Activated gamma-delta T cell (primary cell): ENCODE measurements at regions not wholly inside any gene's neighbourhood (a gene's known extent, or its start where the extent isn't known, plus 50 kb on each side); places are given as distances from the start of the nearest gene placed in this dataset.

Experiments used
- DNase-seq: peaks from one replicate; lab custom pipeline; 2025; lab: John Stamatoyannopoulos, UW

- no peak for DNase-seq
Measured at GRCh38 chr2:167900435-167901114, 346.8 kb downstream of the STK39 start.

- no peak for DNase-seq
Measured at GRCh38 chr2:167898340-167898739, 349.1 kb downstream of the STK39 start.

- no peak for DNase-seq
Measured at GRCh38 chr2:167891841-167892240, 355.6 kb downstream of the STK39 start.

- no peak for DNase-seq
Measured at GRCh38 chr2:167890739-167891138, 356.7 kb downstream of the STK39 start.

- no peak for DNase-seq
Measured at GRCh38 chr2:167880415-167880814, 367.0 kb downstream of the STK39 start.

GRCh38 chr2:167875529-167875928, 371.9 kb downstream of the STK39 start:
- DNase-seq = no peak

GRCh38 chr2:167874812-167875211, 372.6 kb downstream of the STK39 start:
- DNase-seq = no peak

GRCh38 chr2:167871286-167871685, 376.1 kb downstream of the STK39 start:
- no peak for DNase-seq

GRCh38 chr2:167869200-167869599, 378.2 kb downstream of the STK39 start:
- DNase-seq = no peak

- no peak for DNase-seq
Measured at GRCh38 chr2:167863377-167863776, 384.0 kb downstream of the STK39 start.

GRCh38 chr2:167862782-167863181, 384.6 kb downstream of the STK39 start:
- DNase-seq = no peak

GRCh38 chr2:167862296-167862695, 385.1 kb downstream of the STK39 start:
- DNase-seq = no peak

- no peak for DNase-seq
Measured at GRCh38 chr2:167861574-167862193, 385.7 kb downstream of the STK39 start.

GRCh38 chr2:167860082-167860481, 387.3 kb downstream of the STK39 start:
- DNase-seq = no peak

- no peak for DNase-seq
Measured at GRCh38 chr2:167859676-167860075, 387.7 kb downstream of the STK39 start.

GRCh38 chr2:167858086-167858485, 389.3 kb downstream of the STK39 start:
- DNase-seq = no peak

- no peak for DNase-seq
Measured at GRCh38 chr2:167857416-167857815, 390.0 kb downstream of the STK39 start.

- no peak for DNase-seq
Measured at GRCh38 chr2:167856190-167856589, 391.2 kb downstream of the STK39 start.

GRCh38 chr2:167855211-167855610, 392.2 kb downstream of the STK39 start:
- no peak for DNase-seq

- no peak for DNase-seq
Measured at GRCh38 chr2:167853717-167854116, 393.7 kb downstream of the STK39 start.

- DNase-seq = no peak
Measured at GRCh38 chr2:167851876-167852275, 395.5 kb downstream of the STK39 start.

GRCh38 chr2:167851323-167851860, 396.0 kb downstream of the STK39 start:
- no peak for DNase-seq

- no peak for DNase-seq
Measured at GRCh38 chr2:167844714-167845530, 402.5 kb downstream of the STK39 start.
